ENCODE measurements at regions not wholly inside any gene's neighbourhood (a gene's known extent, or its start where the extent isn't known, plus 50 kb on each side); places are given as distances from the start of the nearest gene placed in this dataset.

- TF ChIP-seq CTCF (optimal IDR thresholded peaks at IDR 0.05 in 1 of 3, IDR thresholded peaks at IDR 0.05 in 1 of 3, conservative IDR thresholded peaks at IDR 0.05 in 1 of 3; ENCODE audit: extremely low read depth in 1 of 3, insufficient read depth in 2 of 3, low read length in 3 of 3) (no peak), EZH2 (IDR thresholded peaks at IDR 0.05; ENCODE audit: low read length) (no peak)
These were observed 226.4 kb downstream of the DUSP10 start for GRCh38 chr1:221515496-221515895.
